ENCODE measurements at regions not wholly inside any gene's neighbourhood (a gene's known extent, or its start where the extent isn't known, plus 50 kb on each side); places are given as distances from the start of the nearest gene placed in this dataset.

GRCh38 chr16:65917466-65917865 is 449.0 kb upstream of the CDH5 start:
- CTCF ChIA-PET = no interaction called here
- Mint-ChIP-seq H3K4me3 (no peak overlapping the region), H3K4me1 (ENCODE audit: low read depth) (no peaks in the 10 kb centered on the region), H3K27ac (no peak overlapping the region), H3K9me3 (ENCODE audit: insufficient read depth) (no peaks in the 10 kb centered on the region), H3K36me3 (ENCODE audit: low read depth) (no peaks in the 10 kb centered on the region), H3K27me3 (ENCODE audit: low read depth) (no peaks in the 10 kb centered on the region)
- POLR2A ChIA-PET = no interaction called here
- ATAC-seq (no peak), DNase-seq (no peak)

- Mint-ChIP-seq H3K36me3 (ENCODE audit: low read depth) (no peaks in the 10 kb centered on the region), H3K4me1 (ENCODE audit: low read depth) (no peaks in the 10 kb centered on the region), H3K9me3 (ENCODE audit: insufficient read depth) (no peaks in the 10 kb centered on the region), H3K4me3 (no peak overlapping the region), H3K27me3 (ENCODE audit: low read depth) (no peaks in the 10 kb centered on the region), H3K27ac (no peak overlapping the region)
- no peak for DNase-seq
- ChIA-PET POLR2A (no interaction called here), CTCF (no interaction called here)
- ATAC-seq = no peak
These were observed 449.5 kb upstream of the CDH5 start for GRCh38 chr16:65916995-65917394.

GRCh38 chr16:65910291-65910690 is 456.2 kb upstream of the CDH5 start:
- POLR2A ChIA-PET = no interaction called here
- no peak for DNase-seq
- H3K4me3 Mint-ChIP-seq = no peak overlapping the region
- no peaks in the 10 kb centered on the region for H3K27me3 Mint-ChIP-seq (ENCODE audit: low read depth)
- CTCF ChIA-PET = no interaction called here
- no peak for ATAC-seq
- no peaks in the 10 kb centered on the region for H3K4me1 Mint-ChIP-seq (ENCODE audit: low read depth)
- no peaks in the 10 kb centered on the region for H3K36me3 Mint-ChIP-seq (ENCODE audit: low read depth)
- no peak overlapping the region for H3K27ac Mint-ChIP-seq
- H3K9me3 Mint-ChIP-seq (ENCODE audit: insufficient read depth) = no peaks in the 10 kb centered on the region

- ATAC-seq = no peak
- DNase-seq = no peak
- Mint-ChIP-seq H3K4me1 (ENCODE audit: low read depth) (no peaks in the 10 kb centered on the region), H3K36me3 (ENCODE audit: low read depth) (no peaks in the 10 kb centered on the region), H3K9me3 (ENCODE audit: insufficient read depth) (no peaks in the 10 kb centered on the region), H3K27ac (no peak overlapping the region), H3K27me3 (ENCODE audit: low read depth) (no peaks in the 10 kb centered on the region), H3K4me3 (no peak overlapping the region)
- ChIA-PET POLR2A (no interaction called here), CTCF (no interaction called here)
These were observed 457.0 kb upstream of the CDH5 start for GRCh38 chr16:65909310-65910050.

- no peaks in the 10 kb centered on the region for H3K36me3 Mint-ChIP-seq (ENCODE audit: low read depth)
- H3K4me1 Mint-ChIP-seq (ENCODE audit: low read depth) = no peaks in the 10 kb centered on the region
- DNase-seq (no peak), ATAC-seq (no peak)
- ChIA-PET CTCF (no interaction called here), POLR2A (no interaction called here)
- no peak overlapping the region for H3K4me3 Mint-ChIP-seq
- no peak overlapping the region for H3K27ac Mint-ChIP-seq
- no peaks in the 10 kb centered on the region for H3K9me3 Mint-ChIP-seq (ENCODE audit: insufficient read depth)
- H3K27me3 Mint-ChIP-seq (ENCODE audit: low read depth) = no peaks in the 10 kb centered on the region
These were observed 457.9 kb upstream of the CDH5 start for GRCh38 chr16:65908568-65908967.

- H3K27me3 Mint-ChIP-seq (ENCODE audit: low read depth) = no peaks in the 10 kb centered on the region
- no peaks in the 10 kb centered on the region for H3K9me3 Mint-ChIP-seq (ENCODE audit: insufficient read depth)
- no peaks in the 10 kb centered on the region for H3K4me1 Mint-ChIP-seq (ENCODE audit: low read depth)
- no peak for ATAC-seq
- DNase-seq = no peak
- no peaks in the 10 kb centered on the region for H3K36me3 Mint-ChIP-seq (ENCODE audit: low read depth)
- ChIA-PET POLR2A (no interaction called here), CTCF (no interaction called here)
- H3K27ac Mint-ChIP-seq = no peak overlapping the region
- H3K4me3 Mint-ChIP-seq = no peak overlapping the region
These were observed 461.2 kb upstream of the CDH5 start for GRCh38 chr16:65905331-65905730.

GRCh38 chr16:65896448-65897153 is 469.9 kb upstream of the CDH5 start:
- Mint-ChIP-seq H3K36me3 (ENCODE audit: low read depth) (no peaks in the 10 kb centered on the region), H3K9me3 (ENCODE audit: insufficient read depth) (no peaks in the 10 kb centered on the region), H3K27me3 (ENCODE audit: low read depth) (no peaks in the 10 kb centered on the region), H3K4me3 (no peak overlapping the region), H3K4me1 (ENCODE audit: low read depth) (no peaks in the 10 kb centered on the region), H3K27ac (no peak overlapping the region)
- ATAC-seq (no peak), DNase-seq (no peak)
- ChIA-PET CTCF (no interaction called here), POLR2A (no interaction called here)

GRCh38 chr16:65895906-65896305 is 470.6 kb upstream of the CDH5 start:
- H3K36me3 Mint-ChIP-seq (ENCODE audit: low read depth) = no peaks in the 10 kb centered on the region
- ChIA-PET POLR2A (no interaction called here), CTCF (no interaction called here)
- no peak overlapping the region for H3K27ac Mint-ChIP-seq
- no peaks in the 10 kb centered on the region for H3K4me1 Mint-ChIP-seq (ENCODE audit: low read depth)
- DNase-seq = no peak
- ATAC-seq = no peak
- H3K27me3 Mint-ChIP-seq (ENCODE audit: low read depth) = no peaks in the 10 kb centered on the region
- no peak overlapping the region for H3K4me3 Mint-ChIP-seq
- no peaks in the 10 kb centered on the region for H3K9me3 Mint-ChIP-seq (ENCODE audit: insufficient read depth)

GRCh38 chr16:65895486-65895885 is 471.0 kb upstream of the CDH5 start:
- Mint-ChIP-seq H3K27ac (no peak overlapping the region), H3K9me3 (ENCODE audit: insufficient read depth) (no peaks in the 10 kb centered on the region), H3K4me3 (no peak overlapping the region), H3K27me3 (ENCODE audit: low read depth) (no peaks in the 10 kb centered on the region), H3K36me3 (ENCODE audit: low read depth) (no peaks in the 10 kb centered on the region), H3K4me1 (ENCODE audit: low read depth) (no peaks in the 10 kb centered on the region)
- CTCF ChIA-PET = no interaction called here
- DNase-seq (no peak), ATAC-seq (no peak)
- POLR2A ChIA-PET = no interaction called here

GRCh38 chr16:65890203-65890602 is 476.3 kb upstream of the CDH5 start:
- Mint-ChIP-seq H3K4me1 (ENCODE audit: low read depth) (no peaks in the 10 kb centered on the region), H3K27me3 (ENCODE audit: low read depth) (no peaks in the 10 kb centered on the region), H3K9me3 (ENCODE audit: insufficient read depth) (no peaks in the 10 kb centered on the region), H3K36me3 (ENCODE audit: low read depth) (no peaks in the 10 kb centered on the region), H3K27ac (no peak overlapping the region), H3K4me3 (no peak overlapping the region)
- POLR2A ChIA-PET = no interaction called here
- ATAC-seq (no peak), DNase-seq (no peak)
- CTCF ChIA-PET = no interaction called here

- no peak for DNase-seq
- ATAC-seq = no peak
- Mint-ChIP-seq H3K36me3 (ENCODE audit: low read depth) (no peaks in the 10 kb centered on the region), H3K27me3 (ENCODE audit: low read depth) (no peaks in the 10 kb centered on the region), H3K4me1 (ENCODE audit: low read depth) (no peaks in the 10 kb centered on the region), H3K27ac (no peak overlapping the region), H3K4me3 (no peak overlapping the region), H3K9me3 (ENCODE audit: insufficient read depth) (no peaks in the 10 kb centered on the region)
- POLR2A ChIA-PET = no interaction called here
- CTCF ChIA-PET = no interaction called here
These were observed 476.9 kb upstream of the CDH5 start for GRCh38 chr16:65889533-65889966.

GRCh38 chr16:65888201-65888600 is 478.3 kb upstream of the CDH5 start:
- H3K9me3 Mint-ChIP-seq (ENCODE audit: insufficient read depth) = no peaks in the 10 kb centered on the region
- CTCF ChIA-PET = no interaction called here
- no peak overlapping the region for H3K27ac Mint-ChIP-seq
- no peak overlapping the region for H3K4me3 Mint-ChIP-seq
- DNase-seq = no peak
- ATAC-seq = no peak
- H3K36me3 Mint-ChIP-seq (ENCODE audit: low read depth) = no peaks in the 10 kb centered on the region
- H3K27me3 Mint-ChIP-seq (ENCODE audit: low read depth) = no peaks in the 10 kb centered on the region
- no peaks in the 10 kb centered on the region for H3K4me1 Mint-ChIP-seq (ENCODE audit: low read depth)
- POLR2A ChIA-PET = no interaction called here

GRCh38 chr16:65884018-65884417 is 482.5 kb upstream of the CDH5 start:
- Mint-ChIP-seq H3K36me3 (ENCODE audit: low read depth) (no peaks in the 10 kb centered on the region), H3K27me3 (ENCODE audit: low read depth) (no peaks in the 10 kb centered on the region), H3K9me3 (ENCODE audit: insufficient read depth) (no peaks in the 10 kb centered on the region), H3K4me3 (no peak overlapping the region), H3K27ac (no peak overlapping the region), H3K4me1 (ENCODE audit: low read depth) (no peaks in the 10 kb centered on the region)
- DNase-seq (no peak), ATAC-seq (no peak)
- ChIA-PET POLR2A (no interaction called here), CTCF (no interaction called here)

Data from activated CD8-positive, alpha-beta T cell treated with anti-CD3 and anti-CD28 coated beads, Interleukin-2, amount 10 ng/mL, durations not matched to agents 7 days and 5 days (primary cell).